ENCODE measurements at regions not wholly inside any gene's neighbourhood (a gene's known extent, or its start where the extent isn't known, plus 50 kb on each side); places are given as distances from the start of the nearest gene placed in this dataset.
A peak's percentile ranks its signal among the peaks of the same experiment; 100 is the strongest.
"Not testable (repeated sequence)": the region's sequence is repeated elsewhere in the genome, so short reads cannot be mapped to it uniquely, and the experiment has no call there.

- DNase-seq; intact Hi-C loops (cut with micrococcal nuclease): not testable (repeated sequence)
- ATAC-seq: peak; percentile 42
Observed at GRCh38 chr7:29647691-29648210, 84.1 kb downstream of the PRR15 start.

GRCh38 chr7:29649028-29649716 is 85.5 kb downstream of the PRR15 start:
- intact Hi-C loops (cut with micrococcal nuclease): no loop called here
- DNase-seq (no peak), ATAC-seq (peak; percentile 38)

DNA sequence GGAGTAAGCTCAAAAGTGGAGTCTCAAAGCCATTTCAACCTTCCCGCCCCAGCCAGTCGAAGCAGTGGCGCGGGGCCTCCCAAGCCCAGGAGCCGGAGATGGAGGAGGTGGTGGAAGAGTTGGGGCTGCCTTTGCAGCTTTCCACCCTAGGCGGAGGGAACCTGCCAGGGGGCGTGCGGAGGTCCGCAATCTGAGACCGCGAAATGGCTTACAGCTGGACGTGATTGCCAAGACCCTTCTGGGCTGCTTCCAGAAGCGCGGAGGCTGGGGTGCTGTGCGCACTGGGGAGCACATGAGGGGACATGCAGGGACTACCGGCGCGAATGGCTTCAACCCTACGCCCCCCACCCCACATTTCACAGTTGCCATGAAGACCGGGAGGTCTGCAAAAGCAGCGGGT is 86.2 kb downstream of the PRR15 start:
- DNase-seq (no peak), ATAC-seq (no peak)
- intact Hi-C loops (cut with micrococcal nuclease): no loop called here

- intact Hi-C loops (cut with micrococcal nuclease): no loop called here
- DNase-seq (no peak), ATAC-seq (no peak)
Observed at GRCh38 chr7:29651477-29651876, 87.8 kb downstream of the PRR15 start.

DNA sequence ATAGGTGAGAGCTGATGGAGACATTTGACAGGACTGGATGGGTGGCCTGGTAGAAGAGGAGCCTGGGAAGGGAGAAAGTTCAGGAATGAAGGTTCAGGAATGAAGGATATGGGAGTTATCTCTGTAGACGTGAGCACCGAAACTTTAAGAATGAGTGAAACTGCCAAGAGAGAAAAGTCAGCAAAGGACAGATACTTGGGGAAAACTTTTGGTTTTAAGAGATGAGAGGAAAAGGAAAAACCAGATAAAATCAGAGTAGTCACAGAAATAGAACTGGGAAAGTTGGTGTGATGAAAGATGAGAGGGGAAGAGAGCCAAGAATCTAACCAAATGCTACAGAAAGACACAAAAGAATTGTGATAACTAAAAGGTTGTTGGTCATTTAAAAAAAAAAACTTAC is 88.9 kb downstream of the PRR15 start:
- intact Hi-C loops (cut with micrococcal nuclease): no loop called here
- ATAC-seq: no peak
- DNase-seq: no peak

DNA sequence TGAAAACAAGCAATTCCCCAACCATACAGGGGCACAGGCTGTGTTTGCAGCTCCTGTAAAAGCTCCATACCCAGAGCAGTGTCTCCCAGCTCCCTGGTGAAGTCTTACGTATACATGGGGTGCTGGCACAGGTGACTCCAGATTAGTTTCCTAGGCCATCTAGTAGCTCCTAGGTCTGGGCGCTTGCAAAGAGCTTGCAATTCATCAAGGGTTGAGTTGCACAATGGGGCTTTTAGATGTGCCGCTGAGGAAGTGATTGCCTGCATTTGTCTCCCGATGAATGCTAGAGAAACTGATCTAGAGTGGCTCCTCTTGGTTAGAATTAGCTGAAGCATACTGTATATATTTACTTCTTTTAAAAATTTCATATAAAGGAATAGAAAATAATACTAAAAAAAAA is 90.7 kb downstream of the PRR15 start:
- ATAC-seq; intact Hi-C loops (cut with micrococcal nuclease); DNase-seq: not testable (repeated sequence)

- intact Hi-C loops (cut with micrococcal nuclease): no loop called here
- DNase-seq (no peak), ATAC-seq (no peak)
Observed at GRCh38 chr7:29657288-29657687, 93.7 kb downstream of the PRR15 start.

GRCh38 chr7:29657856-29658255 is 94.2 kb downstream of the PRR15 start:
- intact Hi-C loops (cut with micrococcal nuclease): no loop called here
- ATAC-seq (no peak), DNase-seq (no peak)

DNA sequence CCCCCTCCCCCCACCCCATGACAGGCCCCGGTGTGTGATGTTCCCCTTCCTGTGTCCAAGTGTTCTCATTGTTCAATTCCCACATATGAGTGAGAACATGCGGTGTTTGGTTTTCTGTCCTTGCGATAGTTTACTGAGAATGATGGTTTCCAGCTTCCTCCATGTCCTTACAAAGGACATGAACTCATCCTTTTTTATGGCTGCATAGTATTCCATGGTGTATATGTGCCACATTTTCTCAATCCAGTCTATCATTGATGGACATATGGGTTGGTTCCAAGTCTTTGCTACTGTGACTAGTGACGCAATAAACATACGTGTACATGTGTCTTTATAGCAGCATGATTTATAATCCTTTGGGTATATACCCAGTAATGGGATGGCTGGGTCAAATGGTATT is 95.6 kb downstream of the PRR15 start:
- DNase-seq; intact Hi-C loops (cut with micrococcal nuclease); ATAC-seq: not testable (repeated sequence)

DNA sequence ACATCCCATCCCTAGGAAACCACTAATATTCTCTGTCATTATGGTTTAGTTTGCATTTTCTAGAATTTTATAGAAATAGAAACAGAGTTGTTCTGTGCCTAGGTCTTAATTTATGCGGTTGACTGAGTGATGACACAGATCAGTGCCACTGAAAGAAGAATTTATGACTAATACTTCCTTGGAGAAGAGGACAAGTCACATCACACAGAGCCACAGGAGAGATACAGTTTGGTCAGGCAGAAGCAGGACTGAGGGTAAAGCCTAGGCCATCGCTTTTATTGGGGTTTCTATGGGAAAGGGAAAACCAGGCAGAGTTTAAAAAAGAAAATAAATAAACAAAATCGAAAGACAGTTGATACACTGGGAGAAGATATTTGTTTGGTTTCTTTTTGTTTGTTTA is 99.3 kb downstream of the PRR15 start:
- DNase-seq; ATAC-seq; intact Hi-C loops (cut with micrococcal nuclease): not testable (repeated sequence)

GRCh38 chr7:29664999-29665398 is 101.4 kb downstream of the PRR15 start:
- intact Hi-C loops (cut with micrococcal nuclease); ATAC-seq; DNase-seq: not testable (repeated sequence)

DNA sequence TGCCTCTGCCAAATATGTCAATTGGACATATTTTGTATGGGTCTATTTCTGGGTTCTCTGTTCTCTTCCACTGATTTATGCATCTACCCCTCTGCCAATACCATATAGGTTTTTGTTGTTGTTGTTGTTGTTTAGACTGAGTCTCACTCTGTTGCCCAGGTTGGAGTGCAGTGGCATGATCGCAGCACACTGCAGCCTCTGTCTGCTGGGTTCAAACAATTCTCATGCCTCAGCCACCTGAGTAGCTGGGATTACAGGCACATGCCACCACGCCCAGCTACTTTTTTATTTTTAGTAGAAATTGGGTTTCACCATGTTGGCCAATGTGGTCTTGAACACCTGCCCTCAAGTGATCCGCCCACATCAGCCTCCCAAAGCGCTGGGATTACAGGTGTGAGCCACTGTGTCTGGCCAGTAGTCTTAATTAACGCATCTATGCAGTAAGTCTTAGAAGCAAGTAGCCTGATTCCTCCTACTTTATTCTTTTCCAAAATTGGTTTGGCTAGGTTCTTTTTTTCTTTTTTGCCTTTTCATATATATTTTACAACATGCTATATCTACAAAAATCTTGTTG is 103.5 kb downstream of the PRR15 start:
- intact Hi-C loops (cut with micrococcal nuclease); DNase-seq; ATAC-seq: not testable (repeated sequence)

GRCh38 chr7:29671286-29671685 is 107.7 kb downstream of the PRR15 start:
- ATAC-seq; DNase-seq; intact Hi-C loops (cut with micrococcal nuclease): not testable (repeated sequence)

- ATAC-seq; DNase-seq; intact Hi-C loops (cut with micrococcal nuclease): not testable (repeated sequence)
Observed at GRCh38 chr7:29673635-29674034, 110.0 kb downstream of the PRR15 start.

GRCh38 chr7:29674626-29675025 is 111.0 kb downstream of the PRR15 start:
- DNase-seq; intact Hi-C loops (cut with micrococcal nuclease); ATAC-seq: not testable (repeated sequence)

GRCh38 chr7:29677254-29677653 is 113.6 kb downstream of the PRR15 start:
- not testable (repeated sequence) for ATAC-seq, DNase-seq

GRCh38 chr7:29679963-29680362 is 116.3 kb downstream of the PRR15 start:
- intact Hi-C loops (cut with micrococcal nuclease); ATAC-seq; DNase-seq: not testable (repeated sequence)

More at GRCh38 chr7:29677254-29677653, 113.6 kb downstream of the PRR15 start:
- intact Hi-C loops (cut with micrococcal nuclease): not testable (repeated sequence)

DNA sequence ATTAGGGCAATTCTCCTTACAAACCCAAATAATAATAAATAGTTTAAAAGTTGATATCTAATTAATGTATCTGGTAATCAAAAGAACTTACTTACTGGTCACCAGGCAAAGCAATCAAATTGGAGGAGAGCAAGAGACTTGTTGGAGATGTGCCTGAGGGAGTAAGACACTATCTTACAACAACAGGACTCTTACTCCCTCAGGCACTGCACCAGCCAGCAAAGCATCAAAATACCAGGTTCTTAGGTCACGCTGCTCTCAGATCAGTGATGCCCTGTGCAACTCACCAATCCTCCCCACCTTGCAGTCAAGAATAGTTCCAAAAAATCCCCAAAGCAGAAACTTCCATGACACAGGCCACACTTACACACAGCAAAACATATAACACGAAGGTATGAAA is 117.0 kb downstream of the PRR15 start:
- DNase-seq; ATAC-seq; intact Hi-C loops (cut with micrococcal nuclease): not testable (repeated sequence)

GRCh38 chr7:29684151-29684786 is 120.6 kb downstream of the PRR15 start:
- peak; percentile 59 for ATAC-seq
- intact Hi-C loops (cut with micrococcal nuclease); DNase-seq: not testable (repeated sequence)

Data from left ventricle myocardium superior (tissue), 1 donor.